HepG2 (cell line): ENCODE measurements at regions not wholly inside any gene's neighbourhood (a gene's known extent, or its start where the extent isn't known, plus 50 kb on each side); places are given as distances from the start of the nearest gene placed in this dataset.

Experiments
- ATAC-seq: fragments of 200-7000 bp; cut with Tn5 transposase; 3 replicates; pipeline ENCODE4 v1.9.1; 2020; ENCODE audit warnings: mild to moderate bottlenecking, moderate library complexity
- BruUV-seq: library from RNA; stranded (reverse); fragments of 400-500 nt; replicated peaks from 2 replicates; lab custom pipeline; 2021; lab: Mats Ljungman, UMichigan
- CTCF ChIA-PET: fragments of 300-600 bp; formaldehyde crosslinking; extraction: SDS; loops from one replicate; lab custom pipeline; 2021; ENCODE audit warnings: low total read pairs, inconsistent platforms, low intra/inter-chr PET ratio; lab: Yijun Ruan, JAX
- POLR2A ChIA-PET: fragments of 350-600 bp; sonication (Branson Sonifier 250); formaldehyde crosslinking; loops from one replicate; lab custom pipeline; 2020; ENCODE audit warnings: antibody characterized with exemption, inconsistent platforms; lab: Yijun Ruan, JAX
- DNase-seq: peaks from one replicate; pipeline ENCODE4 v3.0.0-alpha.2; 2015; ENCODE audit warnings: low spot score
- FAIRE-seq: peaks from 3 replicates; lab custom pipeline; 2011; peaks lifted over from hg19 to GRCh38; lab: Jason Lieb, UNC
- H2AFZ ChIP-seq: one replicate; pipeline ENCODE4 v1.6.1; 2011; ENCODE audit warnings: low read length, inconsistent platforms
- H3K27ac ChIP-seq: fragments of 300-600 bp; 3 replicates; pipeline ENCODE4 v1.8.0; 2011; ENCODE audit warnings: mixed run types, mild to moderate bottlenecking, mixed read lengths, low read length, inconsistent platforms; ENCODE audit not compliant: insufficient read depth; ENCODE audit errors: extremely low read length
- H3K27me3 ChIP-seq, 2 experiments: fragments of 200-600 bp in 1 of 2; 2 replicates in 1 of 2; 3 replicates in 1 of 2; pipeline versions ENCODE4 v1.6.0 to v1.8.0; 2011; ENCODE audit warnings: low read length in 2 of 2, mild to moderate bottlenecking in 2 of 2, moderate library complexity in 2 of 2, inconsistent platforms in 1 of 2; ENCODE audit not compliant: insufficient read depth in 2 of 2, control insufficient read depth in 1 of 2
- H3K36me3 ChIP-seq, 2 experiments: fragments of 200-600 bp in 1 of 2; replicated peaks in 1 of 2; 2 replicates in 1 of 2; 3 replicates in 1 of 2; pipeline versions ENCODE4 v1.5.1 to v1.8.0; 2011; ENCODE audit warnings: low read length in 2 of 2, inconsistent platforms in 1 of 2; ENCODE audit not compliant: insufficient read depth in 2 of 2, control insufficient read depth in 1 of 2
- H3K4me1 ChIP-seq: 2 replicates; pipeline ENCODE4 v1.5.1; 2012; ENCODE audit warnings: low read length, inconsistent platforms; ENCODE audit not compliant: insufficient read depth
- H3K4me2 ChIP-seq: 2 replicates; pipeline ENCODE4 v1.6.0; 2011; ENCODE audit warnings: low read depth, low read length, inconsistent platforms
- H3K4me3 ChIP-seq, 3 experiments: fragments of 200-600 bp in 1 of 3; sonication (generic), shearing (Covaris generic) in 1 of 3; replicated peaks in 1 of 3; 2 replicates each; pipeline ENCODE4 v1.5.1; 2011 to 2016; ENCODE audit warnings: low read length in 3 of 3, inconsistent platforms in 2 of 3, low read depth in 2 of 3, mild to moderate bottlenecking in 2 of 3, control low read depth in 1 of 3, mixed read lengths in 1 of 3; ENCODE audit not compliant: insufficient read depth in 1 of 3
- H3K79me2 ChIP-seq: one replicate; pipeline ENCODE4 v1.6.1; 2011; ENCODE audit warnings: low read length, inconsistent platforms; ENCODE audit not compliant: insufficient read depth
- H3K9ac ChIP-seq: 2 replicates; pipeline ENCODE4 v1.6.0; 2011; ENCODE audit warnings: mild to moderate bottlenecking, low read depth, low read length, inconsistent platforms; ENCODE audit not compliant: insufficient read depth
- H3K9me3 ChIP-seq: 2 replicates; pipeline ENCODE4 v1.5.1; 2012; ENCODE audit warnings: mild to moderate bottlenecking, low read length
- H4K20me1 ChIP-seq: 2 replicates; pipeline ENCODE4 v1.6.0; 2011; ENCODE audit warnings: inconsistent platforms, mild to moderate bottlenecking, low read length, moderate library complexity; ENCODE audit not compliant: insufficient read depth
- ATM ChIP-seq: fragments of 450-650 bp; IDR thresholded peaks from 2 replicates; pipeline ENCODE4 v1.7.1; 2017; ENCODE audit warnings: mild to moderate bottlenecking, borderline replicate concordance
- CBX1 ChIP-seq: IDR thresholded peaks from one replicate; pipeline ENCODE4 v1.6.1; 2016; ENCODE audit warnings: antibody characterized with exemption, low read depth
- DRAP1 ChIP-seq: IDR thresholded peaks from 2 replicates; pipeline ENCODE4 v1.6.1; 2016; ENCODE audit warnings: missing genetic modification reagents, missing compliant biosample characterization
- GATA4 ChIP-seq: sonication (generic); IDR thresholded peaks from 2 replicates; pipeline ENCODE4 v1.6.1; 2016; ENCODE audit warnings: antibody characterized with exemption, low read depth, borderline replicate concordance
- HIVEP1 ChIP-seq: sonication (generic); formaldehyde crosslinking; IDR thresholded peaks from 2 replicates; pipeline ENCODE4 v1.4.0; 2020; ENCODE audit warnings: mild to moderate bottlenecking, missing genetic modification reagents
- KDM3A ChIP-seq: IDR thresholded peaks from 2 replicates; pipeline ENCODE4 v1.6.1; 2018; ENCODE audit warnings: low read depth, missing compliant biosample characterization
- KLF16 ChIP-seq, 2 experiments: sonication (generic) in 1 of 2; formaldehyde crosslinking in 1 of 2; IDR thresholded peaks; 2 replicates each; pipeline versions ENCODE4 v1.6.1 to v1.8.0; 2016 to 2023; ENCODE audit warnings: missing genetic modification reagents in 2 of 2, missing compliant biosample characterization in 1 of 2
- NKX3-1 ChIP-seq: sonication (generic); formaldehyde crosslinking; IDR thresholded peaks from 2 replicates; pipeline ENCODE4 v1.5.0; 2020; ENCODE audit warnings: missing genetic modification reagents
- POLR2G ChIP-seq: fragments of 200-400 bp; formaldehyde crosslinking; IDR thresholded peaks from 2 replicates; pipeline ENCODE4 v1.6.1; 2018; ENCODE audit warnings: mild to moderate bottlenecking, low read depth, low read length, moderate library complexity
- TEF ChIP-seq: sonication (generic); formaldehyde crosslinking; IDR thresholded peaks from 2 replicates; pipeline ENCODE4 v1.5.0; 2020; ENCODE audit warnings: missing genetic modification reagents
- ZBTB21 ChIP-seq: sonication (generic); formaldehyde crosslinking; IDR thresholded peaks from 2 replicates; pipeline ENCODE4 v1.4.0; 2020; ENCODE audit warnings: missing genetic modification reagents
- ZIK1 ChIP-seq: sonication (generic); formaldehyde crosslinking; IDR thresholded peaks from 2 replicates; pipeline ENCODE4 v1.5.0; 2020; ENCODE audit warnings: mild to moderate bottlenecking, low read depth, missing genetic modification reagents, borderline replicate concordance
- ZNF143 ChIP-seq: sonication (generic); formaldehyde crosslinking; IDR thresholded peaks from 2 replicates; pipeline ENCODE4 v1.4.0; 2020; ENCODE audit warnings: missing genetic modification reagents
- ZNF331 ChIP-seq: sonication (generic); formaldehyde crosslinking; IDR thresholded peaks from 2 replicates; pipeline ENCODE4 v1.4.0; 2020; ENCODE audit warnings: missing genetic modification reagents
- ZNF367 ChIP-seq: sonication (generic); formaldehyde crosslinking; IDR thresholded peaks from 2 replicates; pipeline ENCODE4 v1.4.0; 2020; ENCODE audit warnings: missing genetic modification reagents, borderline replicate concordance
- ZNF713 ChIP-seq: sonication (generic); formaldehyde crosslinking; IDR thresholded peaks from 2 replicates; pipeline ENCODE4 v1.4.0; 2020; ENCODE audit warnings: mild to moderate bottlenecking, missing genetic modification reagents
- WGBS: methylation state at CpG from one replicate; pipeline ENCODE4 v1.1.6; 2017; ENCODE audit warnings: low lambda C conversion rate; 5-methylcytosine and 5-hydroxymethylcytosine counted together
- in situ Hi-C: cut with HindIII; loops from 2 replicates; pipeline ENCODE4 v1.10.0; 2017; ENCODE audit warnings: low pct_unique_long_range_greater_than_20kb; ENCODE audit not compliant: extremely low pct_ligation_motif_present
- intact Hi-C: fragments of 100-400 bp; cut with micrococcal nuclease; formaldehyde crosslinking; loops from one replicate; pipeline ENCODE4 v1.10.0; 2022; ENCODE audit not compliant: unreplicated experiment
- TF ChIP-seq, protein P1 (sequence below): IDR thresholded peaks from 2 replicates; pipeline ENCODE4 v1.6.1; 2016; ENCODE audit warnings: mild to moderate bottlenecking

- DNase-seq (no peak), ATAC-seq (no peak), FAIRE-seq (no peak)
- Histone ChIP-seq H3K79me2 (no peaks in the 10 kb centered on the region), H3K36me3 (no peaks in the 10 kb centered on the region), H3K4me1 (no peaks in the 10 kb centered on the region), H3K4me3 (no peak overlapping the region), H3K4me2 (no peak overlapping the region), H3K9me3 (no peaks in the 10 kb centered on the region), H3K27ac (no peak overlapping the region), H3K27me3 (no peaks in the 10 kb centered on the region; a peak in 1 of 5 replicates), H2AFZ (no peak overlapping the region), H3K9ac (no peak overlapping the region), H4K20me1 (no peaks in the 10 kb centered on the region)
- CTCF ChIA-PET, result no interaction called here
- in situ Hi-C loops (no loop called here), intact Hi-C loops (no loop called here)
- no TSS peak for BruUV-seq
- TF ChIP-seq ZIK1 (CRISPR knock-in tag), result no peak
- no peak for TF ChIP-seq ZNF367 (CRISPR knock-in tag)
- TF ChIP-seq, protein P1, sequence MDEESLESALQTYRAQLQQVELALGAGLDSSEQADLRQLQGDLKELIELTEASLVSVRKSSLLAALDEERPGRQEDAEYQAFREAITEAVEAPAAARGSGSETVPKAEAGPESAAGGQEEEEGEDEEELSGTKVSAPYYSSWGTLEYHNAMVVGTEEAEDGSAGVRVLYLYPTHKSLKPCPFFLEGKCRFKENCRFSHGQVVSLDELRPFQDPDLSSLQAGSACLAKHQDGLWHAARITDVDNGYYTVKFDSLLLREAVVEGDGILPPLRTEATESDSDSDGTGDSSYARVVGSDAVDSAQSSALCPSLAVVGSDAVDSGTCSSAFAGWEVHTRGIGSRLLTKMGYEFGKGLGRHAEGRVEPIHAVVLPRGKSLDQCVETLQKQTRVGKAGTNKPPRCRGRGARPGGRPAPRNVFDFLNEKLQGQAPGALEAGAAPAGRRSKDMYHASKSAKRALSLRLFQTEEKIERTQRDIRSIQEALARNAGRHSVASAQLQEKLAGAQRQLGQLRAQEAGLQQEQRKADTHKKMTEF, result no peak
- TF ChIP-seq ZBTB21 (CRISPR knock-in tag), result no peak
- POLR2A ChIA-PET, result no interaction called here
Measured at GRCh38 chr6:127051571-127052260, 66.8 kb upstream of the RSPO3 start.

DNA sequence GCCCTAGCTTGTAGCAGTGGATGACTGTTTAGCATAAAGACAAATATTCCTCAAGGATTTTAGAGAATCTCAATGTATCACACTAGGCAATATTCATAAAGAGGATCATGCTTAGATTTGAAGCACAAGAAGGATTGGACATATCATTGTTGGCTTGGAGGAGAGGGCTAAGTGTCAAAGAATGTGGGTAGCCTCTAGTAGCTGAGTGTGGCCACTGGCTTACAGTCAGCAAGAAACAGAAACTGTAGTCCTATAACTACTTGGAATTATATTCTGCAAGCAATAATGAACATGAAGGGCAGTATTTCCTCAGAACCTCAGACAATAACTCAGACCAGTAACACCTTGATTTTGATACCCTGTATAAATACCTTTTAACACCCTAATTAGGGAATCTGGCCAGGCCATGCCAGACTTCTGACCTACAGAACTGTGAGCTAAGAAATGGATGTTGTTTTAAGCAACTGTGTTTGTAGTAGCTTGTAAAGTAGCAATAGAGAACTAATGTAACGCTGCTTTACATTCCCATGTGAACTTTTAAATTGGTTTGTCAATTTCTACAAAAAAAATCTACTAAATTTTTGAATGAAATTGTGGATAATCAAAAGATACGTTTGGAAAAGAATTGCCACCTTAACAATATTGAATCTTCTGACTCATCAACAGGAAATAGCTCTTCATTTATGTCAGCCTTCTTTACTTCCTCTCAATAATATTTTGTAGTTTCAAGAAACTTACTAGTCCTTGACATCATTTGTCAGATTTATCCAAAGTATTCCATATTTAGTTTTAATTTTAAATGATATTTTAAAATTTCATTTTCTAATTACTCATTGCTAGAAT, 65.2 kb upstream of the RSPO3 start:
- Histone ChIP-seq H3K36me3 (no peaks in the 10 kb centered on the region), H3K27me3 (no peaks in the 10 kb centered on the region), H3K79me2 (no peaks in the 10 kb centered on the region), H4K20me1 (no peaks in the 10 kb centered on the region), H2AFZ (no peak overlapping the region), H3K4me2 (no peak overlapping the region), H3K4me1 (no peaks in the 10 kb centered on the region), H3K27ac (no peak overlapping the region), H3K9me3 (no peaks in the 10 kb centered on the region), H3K9ac (no peak overlapping the region), H3K4me3 (no peak overlapping the region)
- intact Hi-C loops (no loop called here), in situ Hi-C loops (no loop called here)
- no TSS peak for BruUV-seq
- no peak for FAIRE-seq
- ChIA-PET CTCF (no interaction called here), POLR2A (no interaction called here)
- WGBS, result 1% methylated on average over 2 of the region's 2 CpGs
- no peak for ATAC-seq
- no peak for DNase-seq
- no peak for TF ChIP-seq DRAP1 (CRISPR knock-in tag)
- TF ChIP-seq NKX3-1 (CRISPR knock-in tag), result no peak
- no peak for TF ChIP-seq KLF16 (CRISPR knock-in tag; IDR thresholded peaks at IDR 0.05)
- no peak for TF ChIP-seq ZNF143
- TF ChIP-seq KDM3A (CRISPR knock-in tag), result no peak
- no peak for TF ChIP-seq TEF (CRISPR knock-in tag)
- no peak for TF ChIP-seq GATA4
- TF ChIP-seq POLR2G, result no peak
- no peak for TF ChIP-seq ZNF331
- no peak for TF ChIP-seq ATM
- no peak for TF ChIP-seq CBX1
- TF ChIP-seq HIVEP1 (CRISPR knock-in tag), result no peak
- no peak for TF ChIP-seq ZNF713
